Skin of body (tissue), 1 donor: ENCODE measurements at regions not wholly inside any gene's neighbourhood (a gene's known extent, or its start where the extent isn't known, plus 50 kb on each side); places are given as distances from the start of the nearest gene placed in this dataset.

Source experiments
- DNase-seq: peaks from one replicate; lab custom pipeline; 2025; lab: John Stamatoyannopoulos, UW

- no peak for DNase-seq
These were observed 153.6 kb upstream of the CD180 start for GRCh38 chr5:67350185-67350584.

- DNase-seq = no peak
These were observed 151.2 kb upstream of the CD180 start for GRCh38 chr5:67347821-67348220.

GRCh38 chr5:67346611-67347010 is 150.0 kb upstream of the CD180 start:
- DNase-seq = no peak

GRCh38 chr5:67344870-67345269 is 148.3 kb upstream of the CD180 start:
- no peak for DNase-seq

- DNase-seq = no peak
These were observed 147.2 kb upstream of the CD180 start for GRCh38 chr5:67343835-67344234.

- DNase-seq = no peak
These were observed 144.9 kb upstream of the CD180 start for GRCh38 chr5:67341478-67341877.

- no peak for DNase-seq
These were observed 142.7 kb upstream of the CD180 start for GRCh38 chr5:67339219-67339767.

- peak; percentile 69 for DNase-seq
These were observed 141.8 kb upstream of the CD180 start for GRCh38 chr5:67338421-67338820.

GRCh38 chr5:67337751-67338150 is 141.2 kb upstream of the CD180 start:
- DNase-seq = no peak

GRCh38 chr5:67335426-67335825 is 138.8 kb upstream of the CD180 start:
- peak; percentile 73 for DNase-seq

GRCh38 chr5:67334373-67334772 is 137.8 kb upstream of the CD180 start:
- no peak for DNase-seq

GRCh38 chr5:67333171-67333570 is 136.6 kb upstream of the CD180 start:
- no peak for DNase-seq

GRCh38 chr5:67331296-67331925 is 134.8 kb upstream of the CD180 start:
- no peak for DNase-seq

- DNase-seq = no peak
These were observed 123.5 kb upstream of the CD180 start for GRCh38 chr5:67319935-67320725.

GRCh38 chr5:67318746-67319145 is 122.1 kb upstream of the CD180 start:
- DNase-seq = no peak

- no peak for DNase-seq
These were observed 121.0 kb upstream of the CD180 start for GRCh38 chr5:67317603-67318002.

GRCh38 chr5:67316695-67317094 is 120.1 kb upstream of the CD180 start:
- DNase-seq = peak; percentile 14

- peak; percentile 75 for DNase-seq
These were observed 118.7 kb upstream of the CD180 start for GRCh38 chr5:67315082-67315989.

- no peak for DNase-seq
These were observed 115.1 kb upstream of the CD180 start for GRCh38 chr5:67311701-67312100.

GRCh38 chr5:67311208-67311607 is 114.6 kb upstream of the CD180 start:
- no peak for DNase-seq

GRCh38 chr5:67310740-67311139 is 114.1 kb upstream of the CD180 start:
- no peak for DNase-seq

- no peak for DNase-seq
These were observed 113.6 kb upstream of the CD180 start for GRCh38 chr5:67310169-67310568.
